NCI-H82 (cell line): ENCODE measurements at regions not wholly inside any gene's neighbourhood (a gene's known extent, or its start where the extent isn't known, plus 50 kb on each side); places are given as distances from the start of the nearest gene placed in this dataset.
A peak's percentile ranks its signal among the peaks of the same experiment; 100 is the strongest.

Experiments
- DNase-seq: peaks from one replicate; lab custom pipeline; 2025; lab: John Stamatoyannopoulos, UW

- no peak for DNase-seq
Observed at GRCh38 chrX:7280520-7280919, 132.6 kb upstream of the PUDP start.

GRCh38 chrX:7272346-7272745, 124.4 kb upstream of the PUDP start:
- no peak for DNase-seq

- no peak for DNase-seq
Observed at GRCh38 chrX:7270933-7271332, 123.0 kb upstream of the PUDP start.

- DNase-seq: no peak
Observed at GRCh38 chrX:7269991-7270390, 122.0 kb upstream of the PUDP start.

GRCh38 chrX:7269589-7269988, 121.6 kb upstream of the PUDP start:
- DNase-seq: peak; percentile 1

- peak; percentile 40 for DNase-seq
Observed at GRCh38 chrX:7266288-7266687, 118.3 kb upstream of the PUDP start.

GRCh38 chrX:7264399-7264798, 116.4 kb upstream of the PUDP start:
- DNase-seq: no peak

- DNase-seq: no peak
Observed at GRCh38 chrX:7263961-7264360, 116.0 kb upstream of the PUDP start.

- no peak for DNase-seq
Observed at GRCh38 chrX:7263330-7263729, 115.4 kb upstream of the PUDP start.

GRCh38 chrX:7262551-7262950, 114.6 kb upstream of the PUDP start:
- DNase-seq: no peak

GRCh38 chrX:7261672-7262332, 113.8 kb upstream of the PUDP start:
- DNase-seq: no peak

- DNase-seq: no peak
Observed at GRCh38 chrX:7254144-7254543, 106.2 kb upstream of the PUDP start.

- DNase-seq: no peak
Observed at GRCh38 chrX:7253565-7253964, 105.6 kb upstream of the PUDP start.

- DNase-seq: no peak
Observed at GRCh38 chrX:7252013-7252610, 104.2 kb upstream of the PUDP start.

- no peak for DNase-seq
Observed at GRCh38 chrX:7247346-7247745, 99.4 kb upstream of the PUDP start.

GRCh38 chrX:7244405-7244804, 96.5 kb upstream of the PUDP start:
- DNase-seq: no peak

GRCh38 chrX:7242613-7243012, 94.7 kb upstream of the PUDP start:
- DNase-seq: no peak

- DNase-seq: no peak
Observed at GRCh38 chrX:7240929-7241328, 93.0 kb upstream of the PUDP start.

GRCh38 chrX:7235071-7235470, 87.1 kb upstream of the PUDP start:
- DNase-seq: no peak

- DNase-seq: no peak
Observed at GRCh38 chrX:7233580-7234406, 85.8 kb upstream of the PUDP start.

- DNase-seq: no peak
Observed at GRCh38 chrX:7228226-7228625, 80.3 kb upstream of the PUDP start.

- DNase-seq: no peak
Observed at GRCh38 chrX:7225338-7225737, 77.4 kb upstream of the PUDP start.

GRCh38 chrX:7223271-7223670, 75.3 kb upstream of the PUDP start:
- DNase-seq: no peak
